HCT116 (cell line): ENCODE measurements at regions not wholly inside any gene's neighbourhood (a gene's known extent, or its start where the extent isn't known, plus 50 kb on each side); places are given as distances from the start of the nearest gene placed in this dataset.

Source experiments
- ATAC-seq: fragments of 200-7000 bp; cut with Tn5 transposase; 2 replicates; pipeline ENCODE4 v1.9.1; 2020; ENCODE audit warnings: mild to moderate bottlenecking, moderate library complexity
- BruUV-seq: library from RNA; stranded (reverse); fragments of 400-500 nt; replicated peaks from 2 replicates; lab custom pipeline; 2021; lab: Mats Ljungman, UMichigan
- CTCF ChIA-PET: fragments of 300-600 bp; sonication (Branson Sonifier 250); formaldehyde crosslinking; loops from one replicate; lab custom pipeline; 2021; ENCODE audit warnings: antibody characterized with exemption; lab: Charles Lee
- POLR2A ChIA-PET: fragments of 300-600, 350-600 bp; sonication (Branson Sonifier 250); formaldehyde crosslinking; loops from one replicate; lab custom pipeline; 2021; ENCODE audit warnings: antibody characterized with exemption; lab: Charles Lee
- RAD21 ChIA-PET, 2 experiments: fragments of 300-600 bp; sonication (Branson Sonifier 250); formaldehyde crosslinking; loops; one replicate each; lab custom pipeline; 2023; ENCODE audit warnings: low total read pairs in 2 of 2; ENCODE audit not compliant: uncharacterized antibody in 2 of 2, unreplicated experiment in 2 of 2, low non-redundant PET in 1 of 2; lab: Charles Lee
- DNase-seq: peaks from one replicate; pipeline ENCODE4 v3.0.0-alpha.2; 2010; ENCODE audit warnings: low read depth, low spot score
- H2AFZ ChIP-seq: fragments of 200-600 bp; shearing (Covaris generic), sonication (generic); 2 replicates; pipeline ENCODE4 v1.6.1; 2017; ENCODE audit warnings: low read depth, mixed run types, mixed read lengths, antibody characterized with exemption, low read length; ENCODE audit not compliant: poor library complexity, severe bottlenecking
- H3K27ac ChIP-seq: 2 replicates; pipeline ENCODE4 v1.5.1; 2012; ENCODE audit warnings: low read depth, low read length
- H3K27me3 ChIP-seq: fragments of 200-600 bp; sonication (generic); 2 replicates; pipeline ENCODE4 v1.6.1; 2016; ENCODE audit warnings: mixed run types, low read length, mixed read lengths; ENCODE audit not compliant: insufficient read depth
- H3K36me3 ChIP-seq, 2 experiments: fragments of 200-500 bp in 1 of 2; fragments of 200-600 bp in 1 of 2; sonication (Bioruptor generic) in 1 of 2; sonication (generic) in 1 of 2; 2 replicates each; pipeline versions ENCODE4 v1.5.1 to v1.6.1; 2014 to 2016; ENCODE audit warnings: low read length in 2 of 2, inconsistent platforms in 1 of 2, mixed read lengths in 1 of 2, mixed run types in 1 of 2; ENCODE audit not compliant: insufficient read depth in 2 of 2, control insufficient read depth in 1 of 2
- H3K4me1 ChIP-seq, 2 experiments: fragments of 200-600 bp in 1 of 2; sonication (generic) in 1 of 2; 2 replicates each; pipeline versions ENCODE4 v1.5.1 to v1.6.1; 2012 to 2017; ENCODE audit warnings: low read length in 2 of 2, inconsistent platforms in 1 of 2, mild to moderate bottlenecking in 1 of 2, mixed read lengths in 1 of 2, mixed run types in 1 of 2, moderate library complexity in 1 of 2; ENCODE audit not compliant: insufficient read depth in 2 of 2, control insufficient read depth in 1 of 2
- H3K4me2 ChIP-seq: fragments of 200-600 bp; sonication (generic); 2 replicates; pipeline ENCODE4 v1.6.1; 2017; ENCODE audit warnings: mixed run types, low read length, mixed read lengths
- H3K4me3 ChIP-seq, 2 experiments: fragments of 200-600 bp in 1 of 2; sonication (generic) in 1 of 2; replicated peaks in 1 of 2; 2 replicates each; pipeline ENCODE4 v1.5.1; 2011 to 2016; ENCODE audit warnings: low read length in 2 of 2, control low read depth in 1 of 2, low read depth in 1 of 2, mild to moderate bottlenecking in 1 of 2, mixed read lengths in 1 of 2, mixed run types in 1 of 2
- H3K79me2 ChIP-seq: fragments of 200-600 bp; sonication (generic); 2 replicates; pipeline ENCODE4 v1.6.1; 2017; ENCODE audit warnings: mild to moderate bottlenecking, mixed run types, low read length, moderate library complexity, mixed read lengths; ENCODE audit not compliant: insufficient read depth
- H3K9ac ChIP-seq: fragments of 200-600 bp; sonication (generic); 2 replicates; pipeline ENCODE4 v1.6.1; 2016; ENCODE audit warnings: low read length, mixed read lengths
- H3K9me2 ChIP-seq: fragments of 200-600 bp; sonication (generic), shearing (Covaris generic); 2 replicates; pipeline ENCODE4 v1.6.1; 2017; ENCODE audit warnings: mixed run types, mild to moderate bottlenecking, moderate library complexity; ENCODE audit not compliant: insufficient read depth
- H3K9me3 ChIP-seq, 2 experiments: fragments of 200-500 bp in 1 of 2; fragments of 200-600 bp in 1 of 2; sonication (Bioruptor generic) in 1 of 2; sonication (generic) in 1 of 2; 2 replicates each; pipeline ENCODE4 v1.6.1; 2014 to 2017; ENCODE audit warnings: low read length in 2 of 2, mixed read lengths in 2 of 2, inconsistent platforms in 1 of 2, low read depth in 1 of 2, mild to moderate bottlenecking in 1 of 2, mixed run types in 1 of 2, moderate library complexity in 1 of 2; ENCODE audit not compliant: control insufficient read depth in 1 of 2, insufficient read depth in 1 of 2
- H4K20me1 ChIP-seq: fragments of 200-600 bp; sonication (generic), shearing (Covaris generic); 2 replicates; pipeline ENCODE4 v1.6.1; 2017; ENCODE audit warnings: mixed run types, mild to moderate bottlenecking, moderate library complexity; ENCODE audit not compliant: insufficient read depth
- CEBPB ChIP-seq: IDR thresholded peaks from 2 replicates; pipeline ENCODE4 v1.6.1; 2012; ENCODE audit warnings: low read depth
- ELF1 ChIP-seq: IDR thresholded peaks from 2 replicates; pipeline ENCODE4 v1.6.1; 2012; ENCODE audit warnings: low read depth, borderline replicate concordance
- YY1 ChIP-seq: IDR thresholded peaks from 2 replicates; pipeline ENCODE4 v1.6.1; 2011; ENCODE audit warnings: low read length, low read depth, moderate library complexity, mild to moderate bottlenecking; ENCODE audit not compliant: insufficient replicate concordance; ENCODE audit errors: extremely low read depth
- ZNF274 ChIP-seq: fragments of 200-500 bp; sonication (Bioruptor generic); IDR thresholded peaks from 2 replicates; pipeline ENCODE4 v1.6.1; 2014; ENCODE audit warnings: mild to moderate bottlenecking, low read depth, low read length, inconsistent platforms
- intact Hi-C: fragments of 100-400 bp; cut with micrococcal nuclease; formaldehyde crosslinking; loops from 2 replicates; pipeline ENCODE4 v1.10.0; 2022
- TF ChIP-seq, protein P1 (sequence below): IDR thresholded peaks from 2 replicates; pipeline ENCODE4 v1.6.1; 2012; ENCODE audit warnings: low read depth

DNA sequence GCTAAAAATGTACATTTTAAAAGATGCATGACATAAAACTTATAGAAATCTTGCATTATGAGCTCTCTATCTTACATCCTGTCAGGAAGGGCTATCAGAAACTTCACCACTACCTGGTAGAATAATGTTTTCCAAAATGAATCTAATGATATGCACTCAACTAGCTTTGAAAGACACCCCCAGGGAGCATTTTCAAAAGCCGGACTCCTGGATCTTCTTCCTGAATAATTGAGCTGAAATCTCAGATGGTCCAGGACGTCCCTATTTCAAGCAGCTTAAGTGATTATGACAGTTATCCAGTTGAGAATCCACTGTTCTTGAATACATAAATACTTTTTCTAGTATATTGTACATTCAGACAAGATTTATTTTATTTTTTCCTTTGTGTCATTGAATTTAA lies 200.6 kb upstream of the MGAT4C start:
- ChIA-PET RAD21 (no interaction called here), POLR2A (no interaction called here), CTCF (interaction anchor here (1.4 kb wide), 1 partner anchor 11 kb away, joined by 3 read pairs; no protein-coding TSS in a partner anchor)
- Histone ChIP-seq H4K20me1 (no peaks in the 10 kb centered on the region), H3K9me3 (no peaks in the 10 kb centered on the region), H3K4me1 (no peaks in the 10 kb centered on the region), H3K4me2 (no peak overlapping the region), H3K9ac (no peak overlapping the region), H3K27me3 (no peaks in the 10 kb centered on the region), H3K9me2 (no peaks in the 10 kb centered on the region), H2AFZ (no peak overlapping the region), H3K27ac (no peak overlapping the region), H3K36me3 (no peaks in the 10 kb centered on the region), H3K4me3 (no peak overlapping the region), H3K79me2 (no peaks in the 10 kb centered on the region)
- DNase-seq (no peak), ATAC-seq (no peak)
- intact Hi-C loops = no loop called here
- BruUV-seq = no TSS peak
- TF ChIP-seq, protein P1, sequence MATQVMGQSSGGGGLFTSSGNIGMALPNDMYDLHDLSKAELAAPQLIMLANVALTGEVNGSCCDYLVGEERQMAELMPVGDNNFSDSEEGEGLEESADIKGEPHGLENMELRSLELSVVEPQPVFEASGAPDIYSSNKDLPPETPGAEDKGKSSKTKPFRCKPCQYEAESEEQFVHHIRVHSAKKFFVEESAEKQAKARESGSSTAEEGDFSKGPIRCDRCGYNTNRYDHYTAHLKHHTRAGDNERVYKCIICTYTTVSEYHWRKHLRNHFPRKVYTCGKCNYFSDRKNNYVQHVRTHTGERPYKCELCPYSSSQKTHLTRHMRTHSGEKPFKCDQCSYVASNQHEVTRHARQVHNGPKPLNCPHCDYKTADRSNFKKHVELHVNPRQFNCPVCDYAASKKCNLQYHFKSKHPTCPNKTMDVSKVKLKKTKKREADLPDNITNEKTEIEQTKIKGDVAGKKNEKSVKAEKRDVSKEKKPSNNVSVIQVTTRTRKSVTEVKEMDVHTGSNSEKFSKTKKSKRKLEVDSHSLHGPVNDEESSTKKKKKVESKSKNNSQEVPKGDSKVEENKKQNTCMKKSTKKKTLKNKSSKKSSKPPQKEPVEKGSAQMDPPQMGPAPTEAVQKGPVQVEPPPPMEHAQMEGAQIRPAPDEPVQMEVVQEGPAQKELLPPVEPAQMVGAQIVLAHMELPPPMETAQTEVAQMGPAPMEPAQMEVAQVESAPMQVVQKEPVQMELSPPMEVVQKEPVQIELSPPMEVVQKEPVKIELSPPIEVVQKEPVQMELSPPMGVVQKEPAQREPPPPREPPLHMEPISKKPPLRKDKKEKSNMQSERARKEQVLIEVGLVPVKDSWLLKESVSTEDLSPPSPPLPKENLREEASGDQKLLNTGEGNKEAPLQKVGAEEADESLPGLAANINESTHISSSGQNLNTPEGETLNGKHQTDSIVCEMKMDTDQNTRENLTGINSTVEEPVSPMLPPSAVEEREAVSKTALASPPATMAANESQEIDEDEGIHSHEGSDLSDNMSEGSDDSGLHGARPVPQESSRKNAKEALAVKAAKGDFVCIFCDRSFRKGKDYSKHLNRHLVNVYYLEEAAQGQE = no peak
- no peak for TF ChIP-seq YY1

DNA sequence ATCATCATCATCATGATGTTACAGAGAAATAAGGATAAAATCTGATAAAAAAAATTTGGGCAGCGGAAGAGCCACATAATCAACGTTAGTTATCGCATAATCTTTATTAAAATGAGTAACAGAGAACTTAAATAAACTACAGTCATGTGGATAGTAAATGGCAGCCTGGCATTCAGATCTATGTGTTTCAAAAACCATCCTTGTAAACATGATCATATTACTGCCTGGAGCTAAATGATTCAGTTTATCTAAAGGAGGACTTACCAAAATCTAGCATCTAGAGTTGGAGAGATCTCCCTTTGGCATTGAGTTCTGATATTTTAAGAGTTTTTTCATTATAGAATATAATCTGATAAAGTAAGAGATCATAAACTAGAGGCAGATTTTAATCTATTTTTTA lies 200.1 kb upstream of the MGAT4C start:
- Histone ChIP-seq H2AFZ (no peak overlapping the region), H3K27me3 (no peaks in the 10 kb centered on the region), H3K9ac (no peak overlapping the region), H3K4me1 (no peaks in the 10 kb centered on the region), H3K79me2 (no peaks in the 10 kb centered on the region), H3K9me3 (no peaks in the 10 kb centered on the region), H3K36me3 (no peaks in the 10 kb centered on the region), H3K4me3 (no peak overlapping the region)
- TF ChIP-seq ZNF274 (no peak), ELF1 (no peak), CEBPB (no peak)
- TF ChIP-seq, all 23 proteins: peak for 0
- CTCF ChIA-PET = interaction anchor here (1.4 kb wide), 1 partner anchor 12 kb away, joined by 3 read pairs; no protein-coding TSS in a partner anchor
- no peak for ATAC-seq
- no TSS peak for BruUV-seq
- no peaks in the 10 kb centered on the region for H4K20me1 ChIP-seq
- intact Hi-C loops = no loop called here
- RAD21 ChIA-PET = no interaction called here
- POLR2A ChIA-PET = no interaction called here
- no peak for DNase-seq
- no peaks in the 10 kb centered on the region for H3K9me2 ChIP-seq
- no peak overlapping the region for H3K4me2 ChIP-seq
- H3K27ac ChIP-seq = no peak overlapping the region
